ENCODE measurements at regions not wholly inside any gene's neighbourhood (a gene's known extent, or its start where the extent isn't known, plus 50 kb on each side); places are given as distances from the start of the nearest gene placed in this dataset.

DNA sequence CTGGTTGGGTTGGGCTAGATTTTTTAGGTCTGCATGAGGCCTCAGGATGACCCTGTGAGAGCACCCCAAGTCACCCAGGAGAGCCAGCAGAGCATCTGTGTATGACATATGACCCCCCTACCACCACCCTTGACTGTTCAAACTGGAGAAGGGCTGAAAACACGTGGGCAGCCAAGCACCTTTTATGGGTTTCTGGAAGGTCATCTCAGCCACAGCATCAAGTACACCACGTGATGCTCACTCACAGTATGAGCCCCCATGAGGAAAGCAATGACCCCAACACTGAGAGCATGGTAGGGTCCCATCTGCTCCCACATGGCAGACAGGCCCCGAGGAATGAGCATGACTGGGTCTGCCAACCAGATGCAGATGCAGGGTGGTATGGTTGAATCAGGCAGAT is 149.4 kb upstream of the GDF10 start:
- Histone ChIP-seq H3K36me3 (no peaks in the 10 kb centered on the region), H3K4me1 (peaks cover 16% of the 10 kb centered on the region), H3K27ac (no peak overlapping the region), H3K4me3 (no peak overlapping the region), H3K9me3 (peaks cover 13% of the 10 kb centered on the region), H3K27me3 (no peaks in the 10 kb centered on the region)
- no peak for TF ChIP-seq POLR2AphosphoS5 (IDR thresholded peaks at IDR 0.05)
- no peak for DNase-seq (ENCODE audit: low spot score in 2 of 2)
- WGBS, result 84% methylated on average over 3 of the region's 3 CpGs

DNA sequence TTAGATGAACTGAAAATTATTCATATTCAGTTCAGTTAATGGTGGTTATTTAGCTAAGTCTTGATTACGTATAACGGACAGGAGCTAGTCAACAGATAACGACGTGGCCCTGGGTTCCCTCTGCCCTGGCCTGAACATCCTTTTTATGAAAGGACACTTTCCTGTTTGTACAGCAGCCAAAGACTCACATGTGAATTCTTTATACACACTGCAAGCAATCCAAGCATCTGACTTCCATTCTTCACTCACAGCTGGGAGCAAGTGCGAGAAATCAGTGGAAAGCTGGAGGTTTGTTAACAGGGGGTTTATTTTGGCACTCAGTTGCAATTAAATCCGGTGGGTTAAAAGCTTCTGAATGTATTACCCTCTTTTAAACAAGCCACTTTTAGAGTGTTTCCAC is 148.1 kb upstream of the GDF10 start:
- TF ChIP-seq POLR2AphosphoS5 (IDR thresholded peaks at IDR 0.05) (no peak), POLR2A (IDR thresholded peaks at IDR 0.05) (no peak), EP300 (IDR thresholded peaks at IDR 0.05) (no peak)
- TF ChIP-seq, protein P1, sequence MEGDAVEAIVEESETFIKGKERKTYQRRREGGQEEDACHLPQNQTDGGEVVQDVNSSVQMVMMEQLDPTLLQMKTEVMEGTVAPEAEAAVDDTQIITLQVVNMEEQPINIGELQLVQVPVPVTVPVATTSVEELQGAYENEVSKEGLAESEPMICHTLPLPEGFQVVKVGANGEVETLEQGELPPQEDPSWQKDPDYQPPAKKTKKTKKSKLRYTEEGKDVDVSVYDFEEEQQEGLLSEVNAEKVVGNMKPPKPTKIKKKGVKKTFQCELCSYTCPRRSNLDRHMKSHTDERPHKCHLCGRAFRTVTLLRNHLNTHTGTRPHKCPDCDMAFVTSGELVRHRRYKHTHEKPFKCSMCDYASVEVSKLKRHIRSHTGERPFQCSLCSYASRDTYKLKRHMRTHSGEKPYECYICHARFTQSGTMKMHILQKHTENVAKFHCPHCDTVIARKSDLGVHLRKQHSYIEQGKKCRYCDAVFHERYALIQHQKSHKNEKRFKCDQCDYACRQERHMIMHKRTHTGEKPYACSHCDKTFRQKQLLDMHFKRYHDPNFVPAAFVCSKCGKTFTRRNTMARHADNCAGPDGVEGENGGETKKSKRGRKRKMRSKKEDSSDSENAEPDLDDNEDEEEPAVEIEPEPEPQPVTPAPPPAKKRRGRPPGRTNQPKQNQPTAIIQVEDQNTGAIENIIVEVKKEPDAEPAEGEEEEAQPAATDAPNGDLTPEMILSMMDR (IDR thresholded peaks at IDR 0.05), result no peak
- Histone ChIP-seq H3K27me3 (no peaks in the 10 kb centered on the region), H3K4me1 (peaks cover 11% of the 10 kb centered on the region), H3K27ac (no peak overlapping the region), H3K4me3 (no peak overlapping the region), H3K9me3 (peaks cover 13% of the 10 kb centered on the region), H3K36me3 (no peaks in the 10 kb centered on the region)
- WGBS, result 60% methylated on average over 6 of the region's 6 CpGs
- no peak for DNase-seq (ENCODE audit: low spot score in 2 of 2)

DNA sequence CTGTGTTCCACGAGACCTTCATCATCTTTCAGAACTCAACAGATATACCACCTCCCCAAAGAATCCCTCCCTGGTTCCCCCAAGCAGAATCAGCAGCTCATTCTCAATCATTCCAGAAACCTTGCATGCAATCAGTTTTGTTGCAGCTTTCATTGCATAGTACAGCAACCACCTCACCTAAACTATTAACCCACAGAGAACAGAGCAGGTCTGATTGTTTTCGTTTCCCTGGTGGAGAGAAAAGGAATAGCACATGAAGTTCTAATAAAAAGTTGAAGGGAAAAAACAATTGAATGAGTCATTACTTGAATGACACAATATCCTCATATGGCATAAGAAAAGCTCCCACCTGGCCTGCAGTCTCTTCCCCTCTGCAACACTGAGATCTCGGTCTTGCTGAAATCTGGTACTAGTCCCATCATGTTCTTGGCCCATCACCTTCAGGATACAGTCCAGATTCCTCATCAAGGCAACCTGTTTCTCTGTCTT is 147.1 kb upstream of the GDF10 start:
- H3K27me3 ChIP-seq, result no peaks in the 10 kb centered on the region
- H3K4me1 ChIP-seq, result peaks cover 7% of the 10 kb centered on the region
- no peak overlapping the region for H3K4me3 ChIP-seq
- TF ChIP-seq EP300 (IDR thresholded peaks at IDR 0.05), result no peak
- TF ChIP-seq, protein P1 (IDR thresholded peaks at IDR 0.05), result peak in 1 of 2 donors; percentile 41
- no peak overlapping the region for H3K27ac ChIP-seq
- peaks cover 13% of the 10 kb centered on the region for H3K9me3 ChIP-seq
- no peak for DNase-seq (ENCODE audit: low spot score in 2 of 2)
- WGBS, result 53% methylated on average over 3 of the region's 3 CpGs
- no peaks in the 10 kb centered on the region for H3K36me3 ChIP-seq

DNA sequence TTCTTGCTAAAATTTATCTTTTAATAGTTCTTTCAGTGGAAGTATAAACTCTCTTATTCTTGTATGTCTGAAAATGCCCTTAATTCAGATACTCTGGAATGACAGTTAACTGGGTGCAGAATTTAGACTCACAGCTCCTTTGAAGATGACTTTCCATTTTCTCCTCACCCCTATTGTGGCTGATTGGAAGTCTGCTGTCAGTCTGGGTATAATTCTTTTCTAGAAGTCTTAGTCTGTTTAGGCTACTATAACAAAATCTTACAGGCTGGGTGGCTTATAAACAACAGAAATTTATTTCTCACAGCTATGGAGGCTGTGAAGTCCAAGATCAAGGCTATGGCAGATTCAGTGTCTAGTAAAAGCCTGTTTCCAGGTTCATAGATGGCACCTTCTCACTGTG is 145.2 kb upstream of the GDF10 start:
- no peak for DNase-seq (ENCODE audit: low spot score in 2 of 2)
- Histone ChIP-seq H3K36me3 (no peaks in the 10 kb centered on the region), H3K9me3 (peaks cover 13% of the 10 kb centered on the region), H3K4me1 (peaks cover 7% of the 10 kb centered on the region), H3K27me3 (no peaks in the 10 kb centered on the region), H3K27ac (no peak overlapping the region), H3K4me3 (no peak overlapping the region)
- TF ChIP-seq POLR2AphosphoS5 (IDR thresholded peaks at IDR 0.05) (no peak), POLR2A (IDR thresholded peaks at IDR 0.05) (no peak), EP300 (IDR thresholded peaks at IDR 0.05) (no peak)
- TF ChIP-seq, protein P1 (IDR thresholded peaks at IDR 0.05), result no peak

DNA sequence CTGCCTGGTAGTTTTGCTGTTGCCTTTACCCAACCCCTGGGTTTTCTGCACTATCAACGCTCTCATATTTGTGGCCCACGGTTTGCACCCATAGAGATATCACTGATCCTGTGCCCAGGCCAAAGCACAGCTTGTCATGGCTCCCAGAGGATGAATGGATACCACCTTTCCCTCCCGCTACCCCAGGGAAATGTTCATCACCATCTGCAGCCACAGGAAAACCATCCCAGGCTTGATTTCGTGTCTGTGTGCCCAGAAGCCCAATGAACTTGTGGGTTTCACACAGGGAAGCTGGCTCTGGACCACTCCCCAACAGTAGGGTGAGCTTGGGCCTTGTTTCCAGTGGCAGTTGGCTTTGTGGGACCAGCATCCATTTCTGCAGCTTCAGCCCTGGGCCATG is 143.1 kb upstream of the GDF10 start:
- Histone ChIP-seq H3K4me1 (peaks cover 7% of the 10 kb centered on the region), H3K27me3 (no peaks in the 10 kb centered on the region), H3K4me3 (no peak overlapping the region), H3K27ac (no peak overlapping the region), H3K36me3 (no peaks in the 10 kb centered on the region), H3K9me3 (peaks cover 13% of the 10 kb centered on the region)
- WGBS, result 86% methylated on average over 4 of the region's 4 CpGs
- no peak for DNase-seq (ENCODE audit: low spot score in 2 of 2)
- TF ChIP-seq POLR2A (IDR thresholded peaks at IDR 0.05) (no peak), POLR2AphosphoS5 (IDR thresholded peaks at IDR 0.05) (no peak), EP300 (IDR thresholded peaks at IDR 0.05) (no peak)
- TF ChIP-seq, protein P1 (IDR thresholded peaks at IDR 0.05), result no peak
